ENCODE measurements at regions not wholly inside any gene's neighbourhood (a gene's known extent, or its start where the extent isn't known, plus 50 kb on each side); places are given as distances from the start of the nearest gene placed in this dataset.

GRCh38 chr4:156252358-156252921 is 298.8 kb upstream of the CTSO start:
- no peak for TF ChIP-seq POLR2A (IDR thresholded peaks at IDR 0.05)
- no peak for TF ChIP-seq CTCF (IDR thresholded peaks at IDR 0.05)
- no peak for TF ChIP-seq POLR2AphosphoS5 (IDR thresholded peaks at IDR 0.05)

All from prostate gland (tissue), 2 donors.